GM13976 (cell line): ENCODE measurements at regions not wholly inside any gene's neighbourhood (a gene's known extent, or its start where the extent isn't known, plus 50 kb on each side); places are given as distances from the start of the nearest gene placed in this dataset.
"Not testable (repeated sequence)": the region's sequence is repeated elsewhere in the genome, so short reads cannot be mapped to it uniquely, and the experiment has no call there.

Source experiments
- DNase-seq: peaks from one replicate; pipeline ENCODE4 v3.0.0; 2012; ENCODE audit warnings: low spot score
- in situ Hi-C: fragments of 300-500 bp; cut with MboI; formaldehyde crosslinking; loops from one replicate; pipeline ENCODE4 v1.12.0; 2022; ENCODE audit warnings: low sequenced_read_pairs, mixed read lengths, inconsistent platforms; ENCODE audit not compliant: unreplicated experiment
- TF ChIP-seq, protein P1 (sequence below): IDR thresholded peaks from 2 replicates; pipeline ENCODE4 v1.5.1; 2012; ENCODE audit warnings: borderline replicate concordance, mild to moderate bottlenecking; ENCODE audit not compliant: insufficient read depth; ENCODE audit errors: extremely low read depth, missing control alignments, control extremely low read depth

- DNase-seq: no peak
- TF ChIP-seq, protein P1, sequence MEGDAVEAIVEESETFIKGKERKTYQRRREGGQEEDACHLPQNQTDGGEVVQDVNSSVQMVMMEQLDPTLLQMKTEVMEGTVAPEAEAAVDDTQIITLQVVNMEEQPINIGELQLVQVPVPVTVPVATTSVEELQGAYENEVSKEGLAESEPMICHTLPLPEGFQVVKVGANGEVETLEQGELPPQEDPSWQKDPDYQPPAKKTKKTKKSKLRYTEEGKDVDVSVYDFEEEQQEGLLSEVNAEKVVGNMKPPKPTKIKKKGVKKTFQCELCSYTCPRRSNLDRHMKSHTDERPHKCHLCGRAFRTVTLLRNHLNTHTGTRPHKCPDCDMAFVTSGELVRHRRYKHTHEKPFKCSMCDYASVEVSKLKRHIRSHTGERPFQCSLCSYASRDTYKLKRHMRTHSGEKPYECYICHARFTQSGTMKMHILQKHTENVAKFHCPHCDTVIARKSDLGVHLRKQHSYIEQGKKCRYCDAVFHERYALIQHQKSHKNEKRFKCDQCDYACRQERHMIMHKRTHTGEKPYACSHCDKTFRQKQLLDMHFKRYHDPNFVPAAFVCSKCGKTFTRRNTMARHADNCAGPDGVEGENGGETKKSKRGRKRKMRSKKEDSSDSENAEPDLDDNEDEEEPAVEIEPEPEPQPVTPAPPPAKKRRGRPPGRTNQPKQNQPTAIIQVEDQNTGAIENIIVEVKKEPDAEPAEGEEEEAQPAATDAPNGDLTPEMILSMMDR: no peak
- in situ Hi-C loops: no loop called here
Measured at GRCh38 chr12:90675106-90675505, 279.9 kb downstream of the CCER1 start.

DNA sequence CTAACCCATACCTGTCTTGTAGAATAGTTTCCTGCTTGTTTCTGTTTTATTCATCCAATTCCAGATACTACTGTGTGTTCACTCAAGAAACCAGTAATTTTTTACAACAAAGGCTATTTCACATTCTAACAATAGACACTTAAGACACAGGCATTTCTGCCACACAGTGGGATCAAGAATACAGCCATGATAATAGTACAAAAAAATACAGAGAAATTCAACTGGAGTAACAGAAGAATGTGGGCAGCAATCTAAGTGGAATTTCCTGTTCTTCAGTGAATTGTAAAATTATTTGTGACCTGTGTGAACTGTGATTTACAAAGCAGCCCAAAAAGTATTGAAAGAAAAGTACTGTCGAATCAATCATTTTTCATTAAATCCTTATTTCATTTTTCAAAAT is 282.9 kb downstream of the CCER1 start:
- no peak for DNase-seq
- TF ChIP-seq, protein P1: no peak
- in situ Hi-C loops: no loop called here

GRCh38 chr12:90663949-90664348 is 291.0 kb downstream of the CCER1 start:
- in situ Hi-C loops, DNase-seq: not testable (repeated sequence)

- DNase-seq: no peak
- in situ Hi-C loops: no loop called here
- TF ChIP-seq, protein P1: no peak
Measured at GRCh38 chr12:90659060-90659459, 295.9 kb downstream of the CCER1 start.

DNA sequence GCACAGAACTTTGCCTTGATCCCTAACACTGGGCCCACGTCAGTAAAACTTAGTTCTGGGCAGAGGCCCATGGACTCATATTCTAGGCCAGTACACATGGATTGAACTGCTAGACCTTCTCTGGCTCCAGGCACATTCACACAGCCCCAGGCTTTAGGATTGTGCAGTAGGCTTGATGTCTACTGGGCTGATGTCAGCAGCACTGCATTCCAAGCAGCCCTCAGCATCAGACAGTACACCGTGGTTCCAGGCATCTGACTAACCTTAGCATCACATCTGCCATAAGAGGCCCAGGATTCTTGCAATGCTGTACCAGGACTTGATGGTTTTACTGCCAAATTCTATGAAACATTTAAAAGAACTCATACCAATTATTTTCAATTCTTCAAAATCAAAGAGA is 301.9 kb downstream of the CCER1 start:
- in situ Hi-C loops: no loop called here
- DNase-seq: no peak
- TF ChIP-seq, protein P1: no peak

DNA sequence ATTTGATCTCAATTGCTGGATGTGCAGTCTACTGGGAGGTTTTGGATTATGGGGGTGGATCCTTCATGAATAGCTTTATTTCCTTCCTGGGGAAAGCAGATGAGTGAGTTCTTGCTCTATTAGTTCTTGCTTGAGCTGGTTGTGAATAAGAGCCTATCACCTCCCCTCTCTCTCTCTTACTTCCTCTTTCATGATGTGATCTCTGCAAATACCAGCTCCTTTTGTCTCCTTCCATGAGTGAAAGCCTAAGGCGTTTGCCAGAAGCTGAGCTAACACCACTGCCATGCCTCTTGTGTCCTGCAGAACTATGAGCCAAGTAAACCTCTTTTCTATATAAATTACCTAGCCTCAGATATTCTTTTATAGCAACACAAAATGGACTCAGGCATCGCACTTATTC is 302.7 kb downstream of the CCER1 start:
- TF ChIP-seq, protein P1: no peak
- DNase-seq: no peak
- in situ Hi-C loops: no loop called here

DNA sequence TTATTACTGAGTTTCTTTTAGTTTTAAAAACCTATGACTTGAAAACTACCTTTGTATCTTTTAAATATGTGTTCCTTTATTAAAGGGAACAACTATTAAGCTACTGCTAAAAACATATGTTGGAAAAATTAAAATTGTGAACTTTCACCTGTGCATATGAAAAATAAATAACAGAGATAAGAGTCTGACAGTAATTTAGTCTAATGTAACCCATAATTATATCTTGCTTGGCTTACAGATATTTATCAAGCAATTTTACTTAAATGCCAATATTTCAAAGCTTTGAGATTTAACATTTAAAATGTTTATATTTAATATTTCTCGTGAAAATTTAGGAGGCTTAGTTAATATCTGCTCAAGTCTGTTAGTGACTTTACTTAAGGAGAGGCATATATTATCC is 309.8 kb downstream of the CCER1 start:
- DNase-seq: no peak
- in situ Hi-C loops: no loop called here
- TF ChIP-seq, protein P1: no peak
